ENCODE measurements at regions not wholly inside any gene's neighbourhood (a gene's known extent, or its start where the extent isn't known, plus 50 kb on each side); places are given as distances from the start of the nearest gene placed in this dataset.

DNA sequence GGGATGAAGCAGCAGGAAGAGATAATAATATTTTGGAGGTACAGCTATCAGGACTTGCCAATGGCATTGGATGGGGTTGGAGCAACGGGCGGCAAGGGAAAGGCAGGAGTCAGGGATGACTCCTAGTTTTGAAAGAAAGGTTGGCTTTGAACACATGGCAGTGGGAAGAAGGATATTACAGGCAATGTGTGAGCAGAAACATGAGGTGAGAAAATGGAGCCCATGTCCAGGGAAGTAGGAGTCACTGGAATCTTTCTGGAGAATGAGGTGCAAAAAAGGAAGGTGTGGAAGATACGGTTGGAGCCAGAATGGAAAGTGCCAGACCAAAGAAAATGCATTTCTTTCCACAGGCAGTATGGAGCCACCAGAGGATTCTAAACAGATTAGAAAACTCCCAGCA, 288.5 kb upstream of the KAZN start:
- no peak for TF ChIP-seq CTCF (IDR thresholded peaks at IDR 0.05)

DNA sequence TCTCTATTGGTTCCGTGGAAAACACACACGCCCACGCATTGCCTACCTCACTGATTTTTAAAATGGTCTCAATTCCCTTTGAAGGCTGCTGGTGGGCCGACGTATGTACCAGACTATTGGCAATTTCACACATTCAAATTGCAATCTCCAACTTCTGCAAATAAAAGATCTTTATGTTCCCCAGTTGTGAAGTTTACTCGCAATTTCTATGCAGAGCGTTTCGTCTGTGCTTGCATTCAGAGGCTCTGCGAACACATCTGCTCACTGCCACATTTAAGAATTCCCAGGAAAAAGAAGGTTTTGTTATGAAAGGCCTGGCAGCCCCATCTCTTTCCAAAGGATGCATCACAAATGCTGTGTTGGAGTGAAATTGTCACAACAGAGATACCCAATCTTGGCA, 288.0 kb upstream of the KAZN start:
- TF ChIP-seq CTCF (IDR thresholded peaks at IDR 0.05), result no peak

- no peak for TF ChIP-seq CTCF (IDR thresholded peaks at IDR 0.05)
Measured at GRCh38 chr1:14313731-14314431, 284.6 kb upstream of the KAZN start.

DNA sequence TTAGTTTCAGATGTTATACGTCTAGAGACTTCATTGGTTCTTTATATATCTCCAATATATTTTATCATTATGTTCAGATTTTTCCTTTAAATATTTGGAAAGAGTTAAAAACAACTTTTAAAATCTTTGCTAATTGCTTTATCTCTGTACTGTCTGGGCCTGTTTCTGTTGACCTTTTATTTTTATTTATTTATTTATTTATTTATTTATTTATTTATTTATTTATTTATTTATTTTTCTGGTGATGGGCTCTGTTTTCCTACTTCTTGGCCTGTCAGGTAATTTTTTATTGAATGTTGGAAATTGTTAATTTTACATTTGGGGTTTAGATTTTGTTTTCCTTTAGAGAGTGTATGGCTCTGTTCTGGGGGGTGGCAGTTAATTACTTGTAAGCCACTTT, 279.7 kb upstream of the KAZN start:
- no peak for TF ChIP-seq CTCF (IDR thresholded peaks at IDR 0.05)

- no peak for TF ChIP-seq CTCF (IDR thresholded peaks at IDR 0.05)
Measured at GRCh38 chr1:14320518-14320917, 278.0 kb upstream of the KAZN start.

- no peak for TF ChIP-seq CTCF (IDR thresholded peaks at IDR 0.05)
Measured at GRCh38 chr1:14320986-14321385, 277.5 kb upstream of the KAZN start.

GRCh38 chr1:14321422-14321821, 277.1 kb upstream of the KAZN start:
- no peak for TF ChIP-seq CTCF (IDR thresholded peaks at IDR 0.05)

Data from LNCAP (cell line).